T-cell (primary cell): ENCODE measurements at regions not wholly inside any gene's neighbourhood (a gene's known extent, or its start where the extent isn't known, plus 50 kb on each side); places are given as distances from the start of the nearest gene placed in this dataset.

ENCODE experiments used
- ATAC-seq, 4 experiments: fragments of 200-7000 bp in 3 of 4; fragments of 150-1000 bp in 1 of 4; cut with Tn5 transposase; replicated peaks in 1 of 4; 1 replicate in 3 of 4; 2 replicates in 1 of 4; pipeline ENCODE4 v1.10.0; 2021; ENCODE audit warnings: moderate library complexity in 3 of 4, mild to moderate bottlenecking in 2 of 4, moderate number of reproducible peaks in 1 of 4
- CTCF ChIA-PET, 2 donors: fragments of 300-600 bp; sonication (Branson Sonifier 250); formaldehyde crosslinking; loops; one replicate each; lab custom pipeline; 2022; ENCODE audit warnings: antibody characterized with exemption in 2 of 2; lab: Charles Lee
- POLR2A ChIA-PET, 2 donors: fragments of 300-600 bp; sonication (Branson Sonifier 250); formaldehyde crosslinking; loops; one replicate each; lab custom pipeline; 2022; ENCODE audit warnings: antibody characterized with exemption in 2 of 2; lab: Charles Lee
- DNase-seq, 35 experiments: peaks; one replicate each; pipeline versions ENCODE4 v3.0.0 to v3.0.0-alpha.2; 2013 to 2023
- H3K27ac ChIP-seq: one replicate; pipeline ENCODE4 v1.5.1; 2013; ENCODE audit warnings: low read length
- H3K27me3 ChIP-seq, 2 experiments: replicated peaks in 1 of 2; 1 replicate in 1 of 2; 2 replicates in 1 of 2; pipeline versions ENCODE4 v1.6.1 to v1.7.0; 2013; ENCODE audit warnings: low read length in 1 of 2, mixed read lengths in 1 of 2; ENCODE audit not compliant: control insufficient read depth in 2 of 2, insufficient read depth in 2 of 2; ENCODE audit errors: extremely low read depth in 1 of 2
- H3K36me3 ChIP-seq, 2 donors: 1 replicate in 1 of 2; 2 replicates in 1 of 2; pipeline versions ENCODE4 v1.6.1 to v1.7.0; 2013; ENCODE audit warnings: low read length in 1 of 2; ENCODE audit not compliant: control insufficient read depth in 2 of 2, insufficient read depth in 1 of 2; ENCODE audit errors: extremely low read depth in 1 of 2
- H3K4me1 ChIP-seq, 2 experiments: 1 replicate in 1 of 2; 2 replicates in 1 of 2; pipeline versions ENCODE4 v1.6.1 to v1.7.0; 2013; ENCODE audit warnings: low read length in 2 of 2, mixed read lengths in 1 of 2; ENCODE audit not compliant: insufficient read depth in 2 of 2, control insufficient read depth in 1 of 2; ENCODE audit errors: extremely low read depth in 1 of 2
- H3K4me3 ChIP-seq, 2 donors: 1 replicate in 1 of 2; 2 replicates in 1 of 2; pipeline versions ENCODE4 v1.5.1 to v1.7.0; 2013; ENCODE audit warnings: mild to moderate bottlenecking in 2 of 2, low read length in 1 of 2, moderate library complexity in 1 of 2; ENCODE audit not compliant: control insufficient read depth in 1 of 2; ENCODE audit errors: extremely low read depth in 1 of 2
- H3K9me3 ChIP-seq: 2 replicates; pipeline ENCODE4 v1.7.0; 2013
- H3K27ac Mint-ChIP-seq, 2 donors: one replicate each; pipeline ENCODE4 v1.8.0; 2020 to 2021; ENCODE audit warnings: mild to moderate bottlenecking in 2 of 2, mixed read lengths in 2 of 2
- H3K27me3 Mint-ChIP-seq, 2 donors: one replicate each; pipeline ENCODE4 v1.8.0; 2021 to 2022; ENCODE audit warnings: mixed read lengths in 2 of 2
- H3K36me3 Mint-ChIP-seq: one replicate; pipeline ENCODE4 v1.8.0; 2021; ENCODE audit warnings: mixed read lengths
- H3K4me1 Mint-ChIP-seq, 3 donors: one replicate each; pipeline ENCODE4 v1.8.0; 2020 to 2022; ENCODE audit warnings: mixed read lengths in 3 of 3, mild to moderate bottlenecking in 1 of 3
- H3K4me3 Mint-ChIP-seq, 3 donors: one replicate each; pipeline ENCODE4 v1.8.0; 2020 to 2022; ENCODE audit warnings: mild to moderate bottlenecking in 3 of 3, mixed read lengths in 3 of 3, moderate library complexity in 3 of 3
- H3K9me3 Mint-ChIP-seq, 3 donors: one replicate each; pipeline ENCODE4 v1.8.0; 2020 to 2022; ENCODE audit warnings: mixed read lengths in 3 of 3
- WGBS: methylation state at CpG from one replicate; pipeline ENCODE4 v1.1.5; 2013; ENCODE audit warnings: missing lambda C conversion rate; ENCODE audit not compliant: insufficient coverage; 5-methylcytosine and 5-hydroxymethylcytosine counted together

GRCh38 chr6:55666606-55667225 lies 87.7 kb upstream of the HMGCLL1 start:
- POLR2A ChIA-PET: no interaction called here
- H3K4me1 ChIP-seq: no peaks in the 10 kb centered on the region
- ATAC-seq (no peak), DNase-seq (no peak)
- H3K27ac Mint-ChIP-seq: no peak overlapping the region
- no peak overlapping the region for H3K4me3 ChIP-seq
- H3K27me3 ChIP-seq: no peaks in the 10 kb centered on the region
- H3K27ac ChIP-seq: no peak overlapping the region
- peaks cover 6 to 20% (median 19%) of the 10 kb centered on the region in 3 donors for H3K9me3 Mint-ChIP-seq
- H3K36me3 Mint-ChIP-seq: no peaks in the 10 kb centered on the region
- WGBS: 83% methylated on average over 1 of the region's 2 CpGs
- no peak overlapping the region for H3K4me3 Mint-ChIP-seq
- H3K9me3 ChIP-seq: no peaks in the 10 kb centered on the region
- no peaks in the 10 kb centered on the region for H3K27me3 Mint-ChIP-seq
- no peaks in the 10 kb centered on the region for H3K4me1 Mint-ChIP-seq
- no peaks in the 10 kb centered on the region for H3K36me3 ChIP-seq
- CTCF ChIA-PET: no interaction called here

- H3K9me3 ChIP-seq: no peaks in the 10 kb centered on the region
- Mint-ChIP-seq H3K9me3 (peaks cover 10 to 23% (median 23%) of the 10 kb centered on the region in 3 donors), H3K27ac (no peak overlapping the region), H3K36me3 (no peaks in the 10 kb centered on the region), H3K27me3 (no peaks in the 10 kb centered on the region), H3K4me1 (no peaks in the 10 kb centered on the region), H3K4me3 (no peak overlapping the region)
- H3K36me3 ChIP-seq: no peaks in the 10 kb centered on the region
- ATAC-seq: no peak
- POLR2A ChIA-PET: interaction anchor here in 1 of 2 donors (0.6 kb wide), 1 partner anchor 101 kb away, joined by 6 read pairs; no protein-coding TSS in a partner anchor
- DNase-seq: no peak
- no CpG with 5 or more reads among the region's 3 CpGs for whole genome bisulfite sequencing
- H3K27me3 ChIP-seq: no peaks in the 10 kb centered on the region
- no peak overlapping the region for H3K4me3 ChIP-seq
- H3K4me1 ChIP-seq: no peaks in the 10 kb centered on the region
- CTCF ChIA-PET: no interaction called here
- no peak overlapping the region for H3K27ac ChIP-seq
Measured at GRCh38 chr6:55666037-55666436, 87.0 kb upstream of the HMGCLL1 start.

- Histone ChIP-seq H3K27me3 (no peaks in the 10 kb centered on the region), H3K9me3 (no peaks in the 10 kb centered on the region), H3K4me3 (no peak overlapping the region), H3K4me1 (no peaks in the 10 kb centered on the region), H3K27ac (no peak overlapping the region), H3K36me3 (no peaks in the 10 kb centered on the region)
- no peak for DNase-seq
- no peaks in the 10 kb centered on the region for H3K36me3 Mint-ChIP-seq
- ChIA-PET CTCF (no interaction called here), POLR2A (no interaction called here)
- no peak overlapping the region for H3K4me3 Mint-ChIP-seq
- WGBS: 86% methylated on average over 1 of the region's 2 CpGs
- H3K27ac Mint-ChIP-seq: no peak overlapping the region
- H3K9me3 Mint-ChIP-seq: peaks cover 16 to 23% (median 23%) of the 10 kb centered on the region in 3 donors
- no peaks in the 10 kb centered on the region for H3K27me3 Mint-ChIP-seq
- ATAC-seq: no peak
- H3K4me1 Mint-ChIP-seq: no peaks in the 10 kb centered on the region
Measured at GRCh38 chr6:55664591-55665587, 85.9 kb upstream of the HMGCLL1 start.

- H3K9me3 Mint-ChIP-seq: peaks cover 16 to 24% (median 21%) of the 10 kb centered on the region in 3 donors
Measured at GRCh38 chr6:55663914-55664313, 84.9 kb upstream of the HMGCLL1 start.

GRCh38 chr6:55659304-55659703 lies 80.3 kb upstream of the HMGCLL1 start:
- H3K27me3 ChIP-seq: no peaks in the 10 kb centered on the region
- Mint-ChIP-seq H3K4me1 (no peaks in the 10 kb centered on the region), H3K27me3 (no peaks in the 10 kb centered on the region), H3K36me3 (no peaks in the 10 kb centered on the region), H3K4me3 (no peak overlapping the region), H3K27ac (no peak overlapping the region), H3K9me3 (peaks cover 31 to 42% (median 32%) of the 10 kb centered on the region in 3 donors)
- POLR2A ChIA-PET: no interaction called here
- H3K36me3 ChIP-seq: no peaks in the 10 kb centered on the region
- no CpG with 5 or more reads among the region's 3 CpGs for WGBS
- DNase-seq: no peak
- no peaks in the 10 kb centered on the region for H3K9me3 ChIP-seq
- H3K4me3 ChIP-seq: no peak overlapping the region
- H3K27ac ChIP-seq: no peak overlapping the region
- H3K4me1 ChIP-seq: no peaks in the 10 kb centered on the region
- CTCF ChIA-PET: no interaction called here
- ATAC-seq: no peak

More at GRCh38 chr6:55663914-55664313, 84.9 kb upstream of the HMGCLL1 start:
- no peaks in the 10 kb centered on the region for H3K36me3 Mint-ChIP-seq
- no peaks in the 10 kb centered on the region for H3K4me1 Mint-ChIP-seq
- 88% methylated on average over 2 of the region's 2 CpGs for WGBS
- H3K9me3 ChIP-seq: no peaks in the 10 kb centered on the region
- no peak for ATAC-seq
- no peaks in the 10 kb centered on the region for H3K27me3 Mint-ChIP-seq
- H3K27ac Mint-ChIP-seq: no peak overlapping the region
- no peak overlapping the region for H3K4me3 Mint-ChIP-seq
- H3K27ac ChIP-seq: no peak overlapping the region
- H3K27me3 ChIP-seq: no peaks in the 10 kb centered on the region
- POLR2A ChIA-PET: no interaction called here
- no peaks in the 10 kb centered on the region for H3K36me3 ChIP-seq
- CTCF ChIA-PET: no interaction called here
- H3K4me3 ChIP-seq: no peak overlapping the region
- no peaks in the 10 kb centered on the region for H3K4me1 ChIP-seq
- DNase-seq: no peak

- H3K4me1 Mint-ChIP-seq: no peaks in the 10 kb centered on the region
- no peaks in the 10 kb centered on the region for H3K36me3 Mint-ChIP-seq
- no CpG with 5 or more reads among the region's 1 CpG for WGBS
- DNase-seq (no peak), ATAC-seq (no peak)
- H3K27me3 Mint-ChIP-seq: no peaks in the 10 kb centered on the region
- Histone ChIP-seq H3K4me3 (no peak overlapping the region), H3K27ac (no peak overlapping the region), H3K36me3 (no peaks in the 10 kb centered on the region), H3K9me3 (no peaks in the 10 kb centered on the region), H3K27me3 (no peaks in the 10 kb centered on the region), H3K4me1 (no peaks in the 10 kb centered on the region)
- peaks cover 27 to 31% (median 28%) of the 10 kb centered on the region in 3 donors for H3K9me3 Mint-ChIP-seq
- no peak overlapping the region for H3K27ac Mint-ChIP-seq
- ChIA-PET CTCF (no interaction called here), POLR2A (no interaction called here)
- no peak overlapping the region for H3K4me3 Mint-ChIP-seq
Measured at GRCh38 chr6:55654445-55654844, 75.5 kb upstream of the HMGCLL1 start.
